Epithelial cell of proximal tubule (primary cell): ENCODE measurements at regions not wholly inside any gene's neighbourhood (a gene's known extent, or its start where the extent isn't known, plus 50 kb on each side); places are given as distances from the start of the nearest gene placed in this dataset.

Experiments used
- DNase-seq: peaks from one replicate; pipeline ENCODE4 v3.0.0-alpha.2; 2011; ENCODE audit warnings: low read depth
- H3K4me3 ChIP-seq: 2 replicates; pipeline ENCODE4 v1.5.1; 2011; ENCODE audit warnings: low read depth, mild to moderate bottlenecking, low read length
- CTCF ChIP-seq: conservative IDR thresholded peaks from 2 replicates; pipeline ENCODE4 v1.5.1; 2012; ENCODE audit warnings: low read depth, mild to moderate bottlenecking, low read length

- TF ChIP-seq CTCF: no peak
- no peak for DNase-seq
- no peak overlapping the region for H3K4me3 ChIP-seq
These were observed 504.6 kb downstream of the ALG10 start for GRCh38 chr12:34526946-34527345.

- H3K4me3 ChIP-seq: no peak overlapping the region
- no peak for TF ChIP-seq CTCF
- DNase-seq: no peak
These were observed 525.0 kb downstream of the ALG10 start for GRCh38 chr12:34547276-34547675.

- no peak overlapping the region for H3K4me3 ChIP-seq
- DNase-seq: no peak
- TF ChIP-seq CTCF: no peak
These were observed 569.7 kb downstream of the ALG10 start for GRCh38 chr12:34591966-34592365.

- DNase-seq: no peak
These were observed 573.7 kb downstream of the ALG10 start for GRCh38 chr12:34595749-34596733.

GRCh38 chr12:34597548-34598351, 575.5 kb downstream of the ALG10 start:
- H3K4me3 ChIP-seq: no peak overlapping the region
- no peak for DNase-seq
- TF ChIP-seq CTCF: no peak

More at GRCh38 chr12:34595749-34596733, 573.7 kb downstream of the ALG10 start:
- TF ChIP-seq CTCF: no peak
- H3K4me3 ChIP-seq: no peak overlapping the region

- no peak overlapping the region for H3K4me3 ChIP-seq
- no peak for TF ChIP-seq CTCF
- DNase-seq: no peak
These were observed 576.1 kb downstream of the ALG10 start for GRCh38 chr12:34598352-34598827.
